Thymus (tissue), 11 donors: ENCODE measurements at regions not wholly inside any gene's neighbourhood (a gene's known extent, or its start where the extent isn't known, plus 50 kb on each side); places are given as distances from the start of the nearest gene placed in this dataset.

Experiments
- DNase-seq, 9 donors: peaks; one replicate each; pipeline ENCODE4 v3.0.0-alpha.2; 2013; ENCODE audit warnings: low spot score in 9 of 9, low read depth in 6 of 9, missing footprints in 1 of 9
- H3K27ac ChIP-seq, 2 donors: one replicate each; pipeline ENCODE4 v1.5.1; 2013; ENCODE audit warnings: control low read depth in 1 of 2, low read depth in 1 of 2, low read length in 1 of 2, mild to moderate bottlenecking in 1 of 2, moderate library complexity in 1 of 2
- H3K27me3 ChIP-seq, 2 donors: one replicate each; pipeline ENCODE4 v1.5.1; 2013; ENCODE audit warnings: low read length in 1 of 2; ENCODE audit not compliant: control insufficient read depth in 2 of 2, insufficient read depth in 1 of 2
- H3K36me3 ChIP-seq, 2 donors: one replicate each; pipeline ENCODE4 v1.5.1; 2013; ENCODE audit warnings: low read length in 1 of 2, mild to moderate bottlenecking in 1 of 2, moderate library complexity in 1 of 2; ENCODE audit not compliant: control insufficient read depth in 2 of 2, insufficient read depth in 2 of 2
- H3K4me1 ChIP-seq, 2 donors: one replicate each; pipeline ENCODE4 v1.5.1; 2013; ENCODE audit warnings: low read length in 2 of 2; ENCODE audit not compliant: control insufficient read depth in 2 of 2, insufficient read depth in 2 of 2
- H3K4me3 ChIP-seq, 2 donors: one replicate each; pipeline ENCODE4 v1.5.1; 2013; ENCODE audit warnings: low read length in 2 of 2, control low read depth in 1 of 2, mild to moderate bottlenecking in 1 of 2
- H3K9me3 ChIP-seq, 2 donors: one replicate each; pipeline ENCODE4 v1.5.1; 2013; ENCODE audit warnings: low read length in 1 of 2, mild to moderate bottlenecking in 1 of 2; ENCODE audit not compliant: control insufficient read depth in 2 of 2, insufficient read depth in 1 of 2
- WGBS: extraction: QIAGEN DNeasy Blood & Tissue Kit; methylation state at CpG from one replicate; pipeline ENCODE4 v1.1.7; 2013; 5-methylcytosine and 5-hydroxymethylcytosine counted together
- donor health status: healthy.

DNA sequence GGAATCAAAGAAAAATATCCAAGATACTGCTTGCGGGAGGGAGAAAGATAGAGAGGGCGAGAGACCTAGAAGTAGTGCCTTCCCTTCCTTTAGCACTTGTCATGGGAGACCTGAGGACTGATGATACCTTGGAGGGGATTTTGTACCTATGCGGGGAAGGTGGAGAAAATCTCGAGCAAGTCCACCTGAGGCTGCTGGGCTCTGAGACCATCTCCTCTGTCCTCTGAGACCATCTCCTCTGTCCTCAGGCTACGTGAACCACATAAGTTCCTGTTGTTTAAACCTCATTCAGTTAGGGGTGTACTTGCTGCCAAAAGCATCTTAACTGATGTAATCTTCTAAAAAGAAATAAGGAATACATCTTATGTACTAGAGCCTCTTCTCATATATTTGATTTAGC is 164.9 kb downstream of the NR2F2 start:
- Histone ChIP-seq H3K4me3 (no peak overlapping the region), H3K27ac (no peak overlapping the region), H3K9me3 (no peaks in the 10 kb centered on the region), H3K27me3 (no peaks in the 10 kb centered on the region), H3K4me1 (no peaks in the 10 kb centered on the region), H3K36me3 (no peaks in the 10 kb centered on the region)
- WGBS, result 89% methylated on average over 5 of the region's 5 CpGs
- DNase-seq, result no peak

DNA sequence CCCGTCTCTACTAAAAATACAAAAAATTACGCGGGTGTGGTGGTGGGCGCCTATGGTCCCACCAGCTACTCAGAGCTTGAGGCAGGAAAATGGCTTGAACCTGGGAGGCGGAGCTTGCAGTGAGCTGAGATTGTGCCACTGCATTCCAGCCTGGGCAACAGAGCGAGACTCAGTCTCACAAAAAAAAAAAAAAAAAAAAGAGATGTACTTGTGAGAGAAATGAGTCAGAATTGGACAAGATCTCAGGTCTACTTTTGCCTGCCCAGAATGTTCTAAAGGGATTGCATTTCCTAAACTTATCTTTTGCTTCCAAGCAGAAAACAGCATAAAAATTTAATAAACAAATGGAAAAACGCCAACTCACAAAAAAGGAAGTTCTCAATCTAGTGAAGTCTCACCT is 167.5 kb downstream of the NR2F2 start:
- no peaks in the 10 kb centered on the region for H3K36me3 ChIP-seq
- no peak overlapping the region for H3K4me3 ChIP-seq
- WGBS, result 81% methylated on average over 7 of the region's 7 CpGs
- no peaks in the 10 kb centered on the region for H3K4me1 ChIP-seq
- DNase-seq, result no peak
- no peak overlapping the region for H3K27ac ChIP-seq
- H3K9me3 ChIP-seq, result no peaks in the 10 kb centered on the region
- no peaks in the 10 kb centered on the region for H3K27me3 ChIP-seq

DNA sequence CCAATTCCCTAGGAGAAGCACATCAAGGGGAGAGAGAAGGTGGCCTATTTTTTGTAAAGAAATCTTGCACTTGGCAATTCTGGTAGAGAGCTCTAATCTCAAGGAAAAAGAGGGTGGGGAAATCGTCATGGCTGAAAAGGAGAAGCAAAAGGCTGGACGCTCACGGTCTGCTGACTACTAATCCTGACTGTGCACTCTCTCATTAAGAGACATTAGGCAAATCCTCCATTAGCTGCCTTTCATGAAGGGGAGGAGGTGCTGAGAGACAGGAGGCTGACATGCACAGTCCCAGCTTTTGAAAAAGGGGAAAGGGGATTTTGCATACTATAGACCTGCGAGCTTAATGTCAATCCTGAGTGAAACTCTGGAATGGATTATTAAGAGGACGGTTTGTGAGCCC is 170.0 kb downstream of the NR2F2 start:
- H3K36me3 ChIP-seq, result no peaks in the 10 kb centered on the region
- WGBS, result 74% methylated on average over 5 of the region's 5 CpGs
- no peak overlapping the region for H3K4me3 ChIP-seq
- no peaks in the 10 kb centered on the region for H3K4me1 ChIP-seq
- DNase-seq, result no peak
- no peaks in the 10 kb centered on the region for H3K27me3 ChIP-seq
- no peak overlapping the region for H3K27ac ChIP-seq
- no peaks in the 10 kb centered on the region for H3K9me3 ChIP-seq

DNA sequence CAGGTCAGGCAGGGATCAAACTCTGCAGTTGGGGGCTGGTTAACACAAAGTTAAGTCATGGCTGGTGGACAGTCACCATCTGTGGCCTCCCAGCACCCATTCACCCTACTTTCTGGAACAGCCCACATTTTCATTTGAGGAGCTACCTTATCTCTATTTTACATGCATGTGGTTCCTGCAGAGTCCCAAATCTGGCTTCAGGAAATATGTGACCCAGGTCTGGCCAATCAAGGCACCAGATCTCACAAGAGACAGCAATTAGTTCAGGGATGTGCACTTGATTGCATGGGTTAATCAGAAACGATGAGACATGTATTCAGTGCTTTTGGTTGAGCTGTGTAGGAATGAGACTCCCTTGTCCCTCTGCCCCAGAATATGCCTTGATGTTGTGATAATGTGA is 170.9 kb downstream of the NR2F2 start:
- Histone ChIP-seq H3K36me3 (no peaks in the 10 kb centered on the region), H3K4me3 (no peak overlapping the region), H3K4me1 (no peaks in the 10 kb centered on the region), H3K27ac (no peak overlapping the region), H3K27me3 (no peaks in the 10 kb centered on the region), H3K9me3 (no peaks in the 10 kb centered on the region)
- WGBS, result 85% methylated on average over 1 of the region's 1 CpG
- no peak for DNase-seq

DNA sequence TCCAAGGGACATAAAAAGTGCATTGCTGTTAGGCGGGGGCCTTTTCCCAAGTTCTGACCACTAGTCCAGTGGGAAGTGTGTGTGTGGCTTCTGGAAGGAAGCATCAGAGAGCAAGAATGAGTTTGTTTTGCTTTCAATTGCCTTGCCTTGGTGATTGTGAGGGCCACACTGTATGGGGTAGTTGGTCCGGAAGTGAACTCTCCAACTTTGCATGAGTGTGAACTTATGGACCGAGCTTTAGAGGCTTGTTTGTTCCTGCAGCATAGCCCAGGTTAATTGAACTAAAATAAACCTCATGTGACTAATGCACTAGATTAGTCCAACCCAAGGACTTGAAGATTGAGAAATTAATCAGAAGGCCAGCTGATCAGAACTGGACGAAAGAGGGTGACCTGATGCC is 171.7 kb downstream of the NR2F2 start:
- Histone ChIP-seq H3K4me3 (no peak overlapping the region), H3K27ac (no peak overlapping the region), H3K4me1 (no peaks in the 10 kb centered on the region), H3K9me3 (no peaks in the 10 kb centered on the region), H3K36me3 (no peaks in the 10 kb centered on the region), H3K27me3 (no peaks in the 10 kb centered on the region)
- 88% methylated on average over 4 of the region's 4 CpGs for WGBS
- no peak for DNase-seq

DNA sequence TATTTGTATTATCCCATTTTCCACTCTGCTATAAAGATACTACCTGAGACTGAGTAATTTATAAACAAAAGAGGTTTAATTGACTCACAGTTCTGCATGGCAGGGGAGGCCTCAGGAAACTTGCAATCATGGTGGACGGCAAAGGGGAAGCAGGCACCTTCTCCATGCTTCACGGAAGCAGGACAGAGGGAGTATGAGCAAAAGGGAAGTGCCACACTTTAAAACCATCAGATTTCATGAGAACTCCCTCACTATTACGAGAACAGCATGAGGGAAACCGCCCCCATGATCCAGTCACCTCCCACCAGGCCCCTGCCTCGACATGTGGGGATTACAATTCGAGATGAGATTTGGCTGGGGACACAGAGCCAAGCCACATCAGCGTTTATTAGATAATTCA is 172.8 kb downstream of the NR2F2 start:
- 73% methylated on average over 7 of the region's 7 CpGs for WGBS
- Histone ChIP-seq H3K9me3 (no peaks in the 10 kb centered on the region), H3K27ac (no peak overlapping the region), H3K4me3 (no peak overlapping the region), H3K36me3 (no peaks in the 10 kb centered on the region), H3K4me1 (no peaks in the 10 kb centered on the region), H3K27me3 (no peaks in the 10 kb centered on the region)
- DNase-seq, result no peak

DNA sequence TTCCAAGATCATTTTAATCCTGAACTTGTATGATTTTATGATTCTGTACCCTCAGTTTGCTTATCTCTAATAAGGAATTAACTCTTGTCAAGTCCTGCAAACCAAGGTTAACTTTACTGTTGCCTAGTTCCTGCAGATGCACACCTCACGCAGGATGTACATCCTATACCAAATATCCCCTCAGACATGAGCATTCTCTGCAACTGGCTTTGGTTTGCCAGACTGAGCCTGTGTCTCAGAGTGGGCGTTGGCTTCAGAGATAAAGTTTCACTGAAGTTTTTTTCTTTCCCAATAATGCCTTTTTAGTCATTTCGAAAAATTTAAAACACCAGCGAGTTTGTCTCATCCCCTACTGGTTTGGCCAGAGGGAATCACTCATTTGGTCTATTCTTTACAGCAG is 173.9 kb downstream of the NR2F2 start:
- H3K4me1 ChIP-seq, result no peaks in the 10 kb centered on the region
- no peaks in the 10 kb centered on the region for H3K27me3 ChIP-seq
- no peak overlapping the region for H3K27ac ChIP-seq
- no peaks in the 10 kb centered on the region for H3K9me3 ChIP-seq
- DNase-seq, result no peak
- WGBS, result 85% methylated on average over 4 of the region's 4 CpGs
- H3K4me3 ChIP-seq, result no peak overlapping the region
- H3K36me3 ChIP-seq, result no peaks in the 10 kb centered on the region

DNA sequence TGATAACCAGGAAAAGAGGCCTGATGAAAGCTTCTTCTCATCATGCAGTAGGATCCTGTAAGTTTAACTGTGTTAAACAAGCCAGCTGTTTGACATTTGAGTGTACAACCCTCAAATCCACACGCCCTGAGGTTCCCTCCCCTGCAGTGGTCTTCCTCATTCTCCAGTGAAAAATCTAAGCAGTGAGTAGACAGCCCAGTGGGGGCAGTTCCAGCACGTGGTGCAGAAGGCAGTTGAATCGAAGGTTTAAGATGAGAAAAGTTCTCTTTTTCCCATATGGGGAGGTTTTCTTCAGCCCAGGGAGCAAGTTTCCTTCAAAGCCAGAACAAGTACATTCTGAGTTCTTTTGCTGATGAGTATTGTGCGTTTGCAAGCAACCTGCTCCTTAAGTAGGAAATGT is 174.5 kb downstream of the NR2F2 start:
- 66% methylated on average over 4 of the region's 4 CpGs for WGBS
- H3K27ac ChIP-seq, result no peak overlapping the region
- DNase-seq, result no peak
- H3K4me1 ChIP-seq, result no peaks in the 10 kb centered on the region
- no peak overlapping the region for H3K4me3 ChIP-seq
- no peaks in the 10 kb centered on the region for H3K27me3 ChIP-seq
- H3K9me3 ChIP-seq, result no peaks in the 10 kb centered on the region
- no peaks in the 10 kb centered on the region for H3K36me3 ChIP-seq

DNA sequence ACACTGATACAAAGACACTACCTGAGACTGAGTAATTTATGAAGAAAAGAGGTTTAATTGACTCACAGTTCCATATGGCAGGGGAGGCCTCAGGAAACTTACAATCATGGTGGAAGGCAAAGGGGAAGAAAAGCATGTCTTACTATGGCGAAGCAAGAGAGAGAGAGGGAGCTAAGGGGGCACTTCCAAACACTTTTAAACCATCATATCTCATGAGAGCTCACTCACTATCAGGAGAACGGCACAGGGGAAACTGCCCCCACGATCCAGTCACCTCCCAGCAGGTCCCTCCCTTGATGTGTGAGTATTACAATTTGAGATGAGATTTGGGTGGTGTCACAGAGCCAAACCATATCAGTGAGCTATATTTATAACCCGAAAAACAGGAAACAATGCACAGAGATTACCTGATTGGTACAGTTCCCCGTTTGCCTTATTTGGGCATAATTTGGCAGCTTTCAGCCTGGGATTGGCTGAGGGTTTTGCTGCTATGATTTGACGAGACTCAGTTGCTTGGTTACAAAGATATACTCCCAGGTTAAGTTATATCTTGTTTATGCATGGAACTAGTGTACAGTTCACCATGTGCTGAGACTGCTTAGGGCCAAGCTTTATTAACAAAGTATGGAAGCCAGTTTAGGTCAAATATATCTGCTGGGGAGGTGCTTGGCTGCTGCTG is 184.2 kb downstream of the NR2F2 start:
- Histone ChIP-seq H3K27ac (no peak overlapping the region), H3K36me3 (no peaks in the 10 kb centered on the region), H3K27me3 (no peaks in the 10 kb centered on the region), H3K4me3 (no peak overlapping the region), H3K9me3 (no peaks in the 10 kb centered on the region), H3K4me1 (no peaks in the 10 kb centered on the region)
- WGBS, result 82% methylated on average over 6 of the region's 6 CpGs
- no peak for DNase-seq

DNA sequence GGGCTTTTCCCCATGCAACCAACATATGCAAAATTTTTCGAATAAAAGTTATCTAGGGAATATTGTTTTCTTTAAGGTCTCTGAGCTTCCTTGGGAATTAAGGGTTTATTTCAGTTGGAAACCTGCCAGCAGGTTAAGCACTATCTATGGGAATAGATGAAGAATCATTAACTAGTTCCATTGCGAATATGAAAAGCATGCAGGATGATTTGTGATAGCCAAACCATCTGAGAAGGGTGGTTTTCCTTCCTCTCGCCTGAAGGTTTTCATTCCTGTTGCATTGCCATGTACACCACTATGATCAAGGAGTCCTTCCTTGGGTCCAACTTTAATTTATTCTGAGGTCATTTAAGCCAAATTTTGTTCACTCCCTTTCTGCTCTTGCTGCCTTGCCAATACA is 184.9 kb downstream of the NR2F2 start:
- no peaks in the 10 kb centered on the region for H3K27me3 ChIP-seq
- 93% methylated on average over 3 of the region's 3 CpGs for WGBS
- no peaks in the 10 kb centered on the region for H3K4me1 ChIP-seq
- no peak overlapping the region for H3K4me3 ChIP-seq
- no peaks in the 10 kb centered on the region for H3K9me3 ChIP-seq
- H3K36me3 ChIP-seq, result no peaks in the 10 kb centered on the region
- H3K27ac ChIP-seq, result no peak overlapping the region
- DNase-seq, result no peak
